ENCODE measurements at regions not wholly inside any gene's neighbourhood (a gene's known extent, or its start where the extent isn't known, plus 50 kb on each side); places are given as distances from the start of the nearest gene placed in this dataset.

DNA sequence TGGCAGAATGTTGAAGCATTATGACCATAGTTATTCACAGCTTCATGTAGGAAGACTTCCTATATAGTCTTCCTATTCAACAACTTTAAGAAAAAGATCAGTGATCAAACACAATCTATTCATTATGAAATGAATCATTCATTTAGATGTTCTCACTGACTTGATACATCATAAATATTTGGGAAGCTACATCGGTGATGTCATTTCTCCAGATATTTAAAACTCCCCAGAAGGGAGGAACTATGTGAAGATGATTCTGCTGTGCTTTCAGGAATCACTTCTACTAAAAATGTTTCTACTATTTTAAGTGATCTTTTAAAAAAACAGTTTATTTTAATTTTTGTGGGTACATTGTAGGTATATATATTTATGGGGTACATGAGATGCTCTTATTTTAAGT lies 316.4 kb downstream of the BCAT1 start:
- Histone ChIP-seq H2AFZ (replicated peaks; ENCODE audit: low read length, poor library complexity) (no peak overlapping the region), H3K27me3 (ENCODE audit: control insufficient read depth, insufficient read depth, low read length) (no peaks in the 10 kb centered on the region), H3K9me1 (ENCODE audit: insufficient read depth, low read length) (no peaks in the 10 kb centered on the region), H2AK9ac (replicated peaks; ENCODE audit: low read depth, low read length, poor library complexity) (no peak overlapping the region), H3K79me1 (ENCODE audit: low read depth in 1 of 2, low read length in 2 of 2) (no peaks in the 10 kb centered on the region), H3K4me2 (ENCODE audit: low read depth, low read length) (no peak overlapping the region), H3K9me3 (ENCODE audit: control insufficient read depth, insufficient read depth, low read length) (no peaks in the 10 kb centered on the region), H2BK5ac (ENCODE audit: low read depth, low read length, poor library complexity, severe bottlenecking) (no peak overlapping the region), H3K23ac (ENCODE audit: low read depth, low read length) (no peak overlapping the region), H3K4me3 (ENCODE audit: insufficient read depth, low read depth, low read length) (no peak overlapping the region), H2BK20ac (ENCODE audit: low read depth, low read length) (no peak overlapping the region), H2BK120ac (ENCODE audit: low read depth, low read length) (no peak overlapping the region), H2BK15ac (ENCODE audit: low read depth, low read length) (no peak overlapping the region), H4K91ac (ENCODE audit: insufficient read depth, low read depth, low read length) (no peak overlapping the region), H3K36me3 (ENCODE audit: control insufficient read depth, insufficient read depth, low read length) (no peaks in the 10 kb centered on the region), H3K56ac (ENCODE audit: extremely low read depth, insufficient read depth, low read length) (no peak overlapping the region), H3K9ac (ENCODE audit: low read depth, low read length) (no peak overlapping the region), H3K18ac (ENCODE audit: low read depth, low read length) (no peak overlapping the region), H4K8ac (ENCODE audit: low read depth in 2 of 2, low read length in 2 of 2) (no peak overlapping the region), H3K27ac (ENCODE audit: insufficient read depth, low read length) (no peak overlapping the region), H2AK5ac (ENCODE audit: low read depth, low read length) (no peak overlapping the region), H4K20me1 (ENCODE audit: insufficient read depth, low read length) (no peaks in the 10 kb centered on the region), H3K4me1 (ENCODE audit: control insufficient read depth, insufficient read depth, low read length) (no peaks in the 10 kb centered on the region), H3K14ac (replicated peaks; ENCODE audit: low read depth, low read length) (no peak overlapping the region), H4K5ac (ENCODE audit: low read depth, low read length) (no peak overlapping the region), H3K4ac (ENCODE audit: low read depth, low read length) (no peak overlapping the region)
- ChIA-PET POLR2A (ENCODE audit: unreplicated experiment) (no interaction called here), CTCF (no interaction called here)
- no TSS peak for BruUV-seq (replicated peaks)
- in situ Hi-C loops (cut with MboI; ENCODE audit: low sequenced_read_pairs), result no loop called here
- dilution Hi-C loops (cut with HindIII; ENCODE audit: low sequenced_read_pairs, unreplicated experiment), result no loop called here
- ATAC-seq (ENCODE audit: low read depth) (no peak), DNase-seq (peak; percentile 9)
- TF ChIP-seq CTCF (conservative IDR thresholded peaks at IDR 0.05; ENCODE audit: low read depth, low read length) (no peak), CEBPB (IDR thresholded peaks at IDR 0.05; ENCODE audit: low read depth, low read length) (no peak), RFX5 (IDR thresholded peaks at IDR 0.05; ENCODE audit: low read depth, low read length) (no peak), POLR2A (IDR thresholded peaks at IDR 0.05; ENCODE audit: low read depth, low read length) (no peak)
- TF ChIP-seq, protein P1, sequence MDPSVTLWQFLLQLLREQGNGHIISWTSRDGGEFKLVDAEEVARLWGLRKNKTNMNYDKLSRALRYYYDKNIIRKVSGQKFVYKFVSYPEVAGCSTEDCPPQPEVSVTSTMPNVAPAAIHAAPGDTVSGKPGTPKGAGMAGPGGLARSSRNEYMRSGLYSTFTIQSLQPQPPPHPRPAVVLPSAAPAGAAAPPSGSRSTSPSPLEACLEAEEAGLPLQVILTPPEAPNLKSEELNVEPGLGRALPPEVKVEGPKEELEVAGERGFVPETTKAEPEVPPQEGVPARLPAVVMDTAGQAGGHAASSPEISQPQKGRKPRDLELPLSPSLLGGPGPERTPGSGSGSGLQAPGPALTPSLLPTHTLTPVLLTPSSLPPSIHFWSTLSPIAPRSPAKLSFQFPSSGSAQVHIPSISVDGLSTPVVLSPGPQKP (IDR thresholded peaks at IDR 0.05; ENCODE audit: borderline replicate concordance, low read depth, low read length), result no peak
- intact Hi-C loops (cut with micrococcal nuclease), result no loop called here
- no CpG with 5 or more reads among the region's 1 CpG for WGBS, 2 experiments (ENCODE audit: extremely low coverage in 2 of 2, insufficient read length in 1 of 2)

Data from IMR-90 (cell line).